ENCODE measurements at regions not wholly inside any gene's neighbourhood (a gene's known extent, or its start where the extent isn't known, plus 50 kb on each side); places are given as distances from the start of the nearest gene placed in this dataset.

DNA sequence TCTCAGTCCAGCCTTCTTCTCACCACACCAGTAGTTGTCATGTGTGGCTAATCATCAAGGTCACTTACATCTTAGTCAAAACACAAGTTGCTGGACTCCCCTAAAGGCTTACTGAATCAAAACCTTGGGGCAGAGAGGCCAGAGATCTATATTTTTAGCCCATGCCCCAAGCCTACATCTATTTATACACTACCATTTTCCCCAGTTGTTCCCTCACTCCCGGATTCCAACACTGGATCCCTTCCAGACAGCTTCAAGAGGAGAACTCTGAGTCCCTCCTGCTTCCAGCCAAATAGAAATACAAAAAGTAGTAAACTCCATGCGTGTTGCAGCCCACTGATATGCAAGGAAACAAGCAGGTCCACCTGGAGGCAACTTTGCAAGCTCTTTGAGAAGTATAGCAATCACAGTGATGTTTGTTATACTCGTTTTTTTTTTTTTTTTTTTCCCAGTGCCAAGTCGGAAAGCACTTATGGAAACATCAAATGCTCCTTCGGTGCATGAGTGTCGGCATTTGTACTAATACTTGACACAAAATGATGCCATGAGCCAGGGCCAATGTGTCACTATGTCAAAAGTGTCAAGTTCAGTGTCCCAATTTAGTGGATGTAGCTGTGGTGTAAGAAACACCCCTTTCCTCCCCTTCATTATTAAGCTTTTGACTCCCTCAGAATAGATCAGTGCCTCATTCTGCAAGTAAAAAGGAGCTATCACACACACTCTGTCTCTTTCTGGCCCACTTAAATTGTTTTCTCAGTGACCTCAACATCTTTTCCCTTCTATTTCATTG, 594.2 kb upstream of the SGCD start:
- Mint-ChIP-seq H3K27me3 (ENCODE audit: low read depth) (peaks cover 82% of the 10 kb centered on the region), H3K4me1 (peaks cover 23% of the 10 kb centered on the region), H3K27ac (no peak overlapping the region), H3K36me3 (no peaks in the 10 kb centered on the region), H3K4me3 (no peak overlapping the region), H3K9me3 (no peaks in the 10 kb centered on the region)
- TF ChIP-seq, protein P1, sequence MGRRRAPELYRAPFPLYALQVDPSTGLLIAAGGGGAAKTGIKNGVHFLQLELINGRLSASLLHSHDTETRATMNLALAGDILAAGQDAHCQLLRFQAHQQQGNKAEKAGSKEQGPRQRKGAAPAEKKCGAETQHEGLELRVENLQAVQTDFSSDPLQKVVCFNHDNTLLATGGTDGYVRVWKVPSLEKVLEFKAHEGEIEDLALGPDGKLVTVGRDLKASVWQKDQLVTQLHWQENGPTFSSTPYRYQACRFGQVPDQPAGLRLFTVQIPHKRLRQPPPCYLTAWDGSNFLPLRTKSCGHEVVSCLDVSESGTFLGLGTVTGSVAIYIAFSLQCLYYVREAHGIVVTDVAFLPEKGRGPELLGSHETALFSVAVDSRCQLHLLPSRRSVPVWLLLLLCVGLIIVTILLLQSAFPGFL (CRISPR knock-in tag; IDR thresholded peaks at IDR 0.05; ENCODE audit: borderline replicate concordance) = no peak
- TF ChIP-seq, protein P2, sequence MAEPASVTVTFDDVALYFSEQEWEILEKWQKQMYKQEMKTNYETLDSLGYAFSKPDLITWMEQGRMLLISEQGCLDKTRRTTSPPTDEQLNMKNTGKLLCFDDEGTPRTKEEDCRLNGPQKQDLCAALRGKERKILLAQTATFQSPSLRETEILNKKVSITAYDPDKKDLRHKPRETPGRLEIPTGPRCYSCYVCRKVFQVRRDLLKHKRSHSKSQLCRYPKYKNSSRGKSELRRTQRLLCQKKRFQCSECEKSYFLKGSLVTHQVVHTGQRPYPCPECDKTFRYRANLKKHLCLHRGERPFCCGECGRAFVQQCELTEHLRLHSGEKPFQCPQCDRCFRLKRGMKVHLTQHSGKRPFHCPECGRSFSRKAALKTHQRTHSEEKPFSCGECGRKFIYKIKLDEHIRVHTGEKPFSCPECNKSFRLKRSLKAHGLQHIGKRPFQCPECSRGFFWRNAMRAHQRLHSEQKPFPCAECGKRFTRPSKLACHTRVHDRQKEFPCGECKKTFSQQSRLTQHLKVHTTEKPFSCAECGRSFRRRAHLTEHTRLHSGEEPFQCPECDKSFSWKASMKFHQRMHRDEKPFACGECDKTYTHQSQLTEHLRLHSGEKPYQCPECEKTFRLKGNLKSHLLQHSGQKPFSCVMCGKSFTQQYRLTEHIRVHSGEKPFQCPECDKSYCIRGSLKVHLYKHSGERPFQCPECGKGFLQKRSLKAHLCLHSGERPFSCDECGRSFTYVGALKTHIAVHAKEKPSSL (CRISPR knock-in tag; conservative IDR thresholded peaks at IDR 0.05) = no peak
- ChIA-PET POLR2A (interaction anchor here (0.5 kb wide), 1 partner anchor 461 kb away, joined by 3 read pairs; no protein-coding TSS in a partner anchor), CTCF (no interaction called here)
- DNase-seq (ENCODE audit: low spot score) (no peak), ATAC-seq (no peak)

DNA sequence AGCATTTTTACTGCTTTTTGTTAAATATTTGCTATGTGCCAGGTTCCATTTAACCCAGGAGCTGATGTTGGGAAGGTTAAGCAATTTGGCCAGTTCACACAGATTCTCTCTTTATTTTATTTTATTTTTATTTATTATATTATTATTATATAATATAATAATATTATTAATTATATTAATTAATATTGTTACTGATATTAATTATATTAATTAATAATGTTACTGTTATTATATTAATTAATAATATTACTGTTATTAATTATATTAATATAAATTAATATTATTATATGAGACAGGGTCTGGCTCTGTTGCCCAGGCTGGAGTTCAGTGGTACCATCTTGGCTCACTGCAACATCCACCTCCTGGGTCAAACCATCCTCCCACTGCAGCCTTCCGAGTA, 593.0 kb upstream of the SGCD start:
- no peak overlapping the region for H3K27ac Mint-ChIP-seq
- no peak for ATAC-seq
- ChIA-PET POLR2A (no interaction called here), CTCF (no interaction called here)
- peaks cover 72% of the 10 kb centered on the region for H3K27me3 Mint-ChIP-seq (ENCODE audit: low read depth)
- no peak for DNase-seq (ENCODE audit: low spot score)
- H3K4me1 Mint-ChIP-seq = peaks cover 23% of the 10 kb centered on the region
- no peaks in the 10 kb centered on the region for H3K9me3 Mint-ChIP-seq
- TF ChIP-seq ETV6 (CRISPR knock-in tag; IDR thresholded peaks at IDR 0.05) (no peak), HMGA2 (CRISPR knock-in tag; IDR thresholded peaks at IDR 0.05) (peak; percentile 99)
- H3K4me3 Mint-ChIP-seq = no peak overlapping the region
- no peaks in the 10 kb centered on the region for H3K36me3 Mint-ChIP-seq

DNA sequence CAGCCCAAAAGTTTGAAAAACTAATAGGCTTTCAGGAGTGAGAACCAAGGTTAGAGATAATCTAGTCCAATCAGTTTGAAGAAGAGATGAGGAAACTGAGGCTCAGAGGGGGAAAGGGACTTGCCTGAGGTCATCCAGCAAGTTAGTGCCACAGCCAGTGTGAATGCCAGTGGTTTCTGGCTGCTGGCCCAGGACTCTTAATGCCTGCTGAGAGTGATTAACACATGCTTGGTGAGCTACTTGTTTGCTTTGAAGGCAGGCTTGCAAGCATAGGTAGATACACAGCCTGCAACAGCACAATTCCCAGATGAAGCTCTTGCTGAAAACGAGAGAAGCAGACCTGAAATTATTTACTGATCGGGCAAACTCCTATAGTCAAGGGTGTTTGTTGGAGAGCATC, 591.6 kb upstream of the SGCD start:
- Mint-ChIP-seq H3K9me3 (no peaks in the 10 kb centered on the region), H3K36me3 (no peaks in the 10 kb centered on the region), H3K4me1 (peaks cover 18% of the 10 kb centered on the region), H3K27ac (no peak overlapping the region), H3K27me3 (ENCODE audit: low read depth) (peaks cover 57% of the 10 kb centered on the region), H3K4me3 (no peak overlapping the region)
- ChIA-PET CTCF (interaction anchor here (1.0 kb wide), 1 partner anchor 35 kb away, joined by 4 read pairs; no protein-coding TSS in a partner anchor), POLR2A (no interaction called here)
- DNase-seq (ENCODE audit: low spot score) (no peak), ATAC-seq (peak; percentile 86)
- no peak for TF ChIP-seq CBFB (CRISPR knock-in tag; IDR thresholded peaks at IDR 0.05; ENCODE audit: low read depth)
- no peak for TF ChIP-seq GTF2I (CRISPR knock-in tag; conservative IDR thresholded peaks at IDR 0.05)
- no peak for TF ChIP-seq TCF7 (CRISPR knock-in tag; IDR thresholded peaks at IDR 0.05; ENCODE audit: low read depth)
- TF ChIP-seq GRHL2 (CRISPR knock-in tag; IDR thresholded peaks at IDR 0.05; ENCODE audit: insufficient replicate concordance, severe bottlenecking) = no peak
- TF ChIP-seq, protein P3, sequence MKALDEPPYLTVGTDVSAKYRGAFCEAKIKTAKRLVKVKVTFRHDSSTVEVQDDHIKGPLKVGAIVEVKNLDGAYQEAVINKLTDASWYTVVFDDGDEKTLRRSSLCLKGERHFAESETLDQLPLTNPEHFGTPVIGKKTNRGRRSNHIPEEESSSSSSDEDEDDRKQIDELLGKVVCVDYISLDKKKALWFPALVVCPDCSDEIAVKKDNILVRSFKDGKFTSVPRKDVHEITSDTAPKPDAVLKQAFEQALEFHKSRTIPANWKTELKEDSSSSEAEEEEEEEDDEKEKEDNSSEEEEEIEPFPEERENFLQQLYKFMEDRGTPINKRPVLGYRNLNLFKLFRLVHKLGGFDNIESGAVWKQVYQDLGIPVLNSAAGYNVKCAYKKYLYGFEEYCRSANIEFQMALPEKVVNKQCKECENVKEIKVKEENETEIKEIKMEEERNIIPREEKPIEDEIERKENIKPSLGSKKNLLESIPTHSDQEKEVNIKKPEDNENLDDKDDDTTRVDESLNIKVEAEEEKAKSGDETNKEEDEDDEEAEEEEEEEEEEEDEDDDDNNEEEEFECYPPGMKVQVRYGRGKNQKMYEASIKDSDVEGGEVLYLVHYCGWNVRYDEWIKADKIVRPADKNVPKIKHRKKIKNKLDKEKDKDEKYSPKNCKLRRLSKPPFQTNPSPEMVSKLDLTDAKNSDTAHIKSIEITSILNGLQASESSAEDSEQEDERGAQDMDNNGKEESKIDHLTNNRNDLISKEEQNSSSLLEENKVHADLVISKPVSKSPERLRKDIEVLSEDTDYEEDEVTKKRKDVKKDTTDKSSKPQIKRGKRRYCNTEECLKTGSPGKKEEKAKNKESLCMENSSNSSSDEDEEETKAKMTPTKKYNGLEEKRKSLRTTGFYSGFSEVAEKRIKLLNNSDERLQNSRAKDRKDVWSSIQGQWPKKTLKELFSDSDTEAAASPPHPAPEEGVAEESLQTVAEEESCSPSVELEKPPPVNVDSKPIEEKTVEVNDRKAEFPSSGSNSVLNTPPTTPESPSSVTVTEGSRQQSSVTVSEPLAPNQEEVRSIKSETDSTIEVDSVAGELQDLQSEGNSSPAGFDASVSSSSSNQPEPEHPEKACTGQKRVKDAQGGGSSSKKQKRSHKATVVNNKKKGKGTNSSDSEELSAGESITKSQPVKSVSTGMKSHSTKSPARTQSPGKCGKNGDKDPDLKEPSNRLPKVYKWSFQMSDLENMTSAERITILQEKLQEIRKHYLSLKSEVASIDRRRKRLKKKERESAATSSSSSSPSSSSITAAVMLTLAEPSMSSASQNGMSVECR (CRISPR knock-in tag; IDR thresholded peaks at IDR 0.05; ENCODE audit: borderline replicate concordance) = no peak
- TF ChIP-seq, protein P4, sequence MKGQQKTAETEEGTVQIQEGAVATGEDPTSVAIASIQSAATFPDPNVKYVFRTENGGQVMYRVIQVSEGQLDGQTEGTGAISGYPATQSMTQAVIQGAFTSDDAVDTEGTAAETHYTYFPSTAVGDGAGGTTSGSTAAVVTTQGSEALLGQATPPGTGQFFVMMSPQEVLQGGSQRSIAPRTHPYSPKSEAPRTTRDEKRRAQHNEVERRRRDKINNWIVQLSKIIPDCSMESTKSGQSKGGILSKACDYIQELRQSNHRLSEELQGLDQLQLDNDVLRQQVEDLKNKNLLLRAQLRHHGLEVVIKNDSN (CRISPR knock-in tag; IDR thresholded peaks at IDR 0.05) = no peak
